ENCODE measurements at regions not wholly inside any gene's neighbourhood (a gene's known extent, or its start where the extent isn't known, plus 50 kb on each side); places are given as distances from the start of the nearest gene placed in this dataset.

- TF ChIP-seq POLR2A (IDR thresholded peaks at IDR 0.05): no peak
- TF ChIP-seq CTCF (IDR thresholded peaks at IDR 0.05): no peak
Observed at GRCh38 chrX:13258725-13259124, 61.1 kb downstream of the ATXN3L start.
